Fibroblast of peridontal ligament (primary cell): ENCODE measurements at regions not wholly inside any gene's neighbourhood (a gene's known extent, or its start where the extent isn't known, plus 50 kb on each side); places are given as distances from the start of the nearest gene placed in this dataset.

Source experiments
- DNase-seq: peaks from one replicate; pipeline ENCODE4 v3.0.0-alpha.2; 2010; ENCODE audit errors: extremely low read depth

GRCh38 chr7:118022546-118022945, 149.3 kb upstream of the CTTNBP2 start:
- no peak for DNase-seq

DNA sequence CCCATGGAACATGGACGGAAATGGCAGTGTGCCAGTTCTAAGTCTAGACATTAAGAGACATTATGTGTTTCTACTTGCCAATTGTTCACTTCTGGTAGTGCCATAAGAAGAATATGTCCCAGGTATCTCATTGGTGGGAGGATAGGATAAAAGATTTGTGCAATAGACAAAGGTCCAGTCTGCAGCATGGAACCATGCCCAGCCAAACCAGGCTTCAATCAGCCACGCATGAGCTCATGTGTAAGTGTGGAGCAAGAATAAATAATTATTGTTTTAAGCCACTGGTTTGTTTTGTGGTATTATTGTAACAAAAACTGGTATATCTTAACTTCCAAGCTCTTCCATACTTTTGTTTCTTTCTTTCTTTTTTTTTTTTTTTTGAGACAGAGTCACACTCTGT, 153.6 kb upstream of the CTTNBP2 start:
- DNase-seq = no peak

- no peak for DNase-seq
Observed at GRCh38 chr7:118028226-118028625, 155.0 kb upstream of the CTTNBP2 start.

GRCh38 chr7:118029826-118030422, 154.0 kb upstream of the LSM8 start:
- no peak for DNase-seq

DNA sequence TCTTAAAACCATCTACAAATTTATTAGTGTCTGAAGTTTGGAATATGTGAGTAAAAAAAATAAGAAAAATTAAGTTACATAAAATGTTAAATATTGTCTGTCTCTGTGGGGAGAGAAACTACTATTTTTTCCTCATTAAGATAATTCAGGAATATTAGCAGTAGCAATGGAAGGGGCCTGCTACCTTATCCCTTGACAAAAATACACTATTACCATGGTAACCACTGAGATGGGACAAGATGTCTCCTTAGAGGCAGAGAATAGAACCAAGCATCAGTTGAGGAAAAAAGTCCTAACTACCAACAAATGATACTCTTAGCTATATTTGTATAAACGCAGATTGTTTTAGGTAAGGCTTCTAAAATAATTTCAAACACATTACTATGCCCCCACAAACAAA, 150.7 kb upstream of the LSM8 start:
- DNase-seq = no peak

- no peak for DNase-seq
Observed at GRCh38 chr7:118039963-118040489, 143.9 kb upstream of the LSM8 start.

DNA sequence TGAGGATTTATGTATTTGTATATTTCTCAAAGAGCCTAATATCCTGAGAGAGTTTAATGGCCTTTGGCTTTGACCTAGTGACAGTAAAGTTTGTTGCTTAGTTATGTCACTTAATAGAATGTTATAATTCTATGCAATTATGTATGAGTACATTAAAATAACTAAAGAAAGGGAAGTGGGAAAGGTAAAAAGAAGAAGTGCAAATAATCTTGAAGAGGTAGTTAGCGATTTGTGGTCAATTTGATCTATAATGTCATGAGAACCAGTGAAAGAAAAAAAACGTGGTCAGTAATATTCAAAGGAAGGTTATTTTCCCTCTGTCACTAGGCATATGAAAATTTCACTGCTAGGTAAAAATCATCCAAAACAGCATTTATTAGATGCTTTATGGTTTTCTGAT, 143.4 kb upstream of the LSM8 start:
- no peak for DNase-seq

GRCh38 chr7:118041251-118041878, 142.6 kb upstream of the LSM8 start:
- no peak for DNase-seq

DNA sequence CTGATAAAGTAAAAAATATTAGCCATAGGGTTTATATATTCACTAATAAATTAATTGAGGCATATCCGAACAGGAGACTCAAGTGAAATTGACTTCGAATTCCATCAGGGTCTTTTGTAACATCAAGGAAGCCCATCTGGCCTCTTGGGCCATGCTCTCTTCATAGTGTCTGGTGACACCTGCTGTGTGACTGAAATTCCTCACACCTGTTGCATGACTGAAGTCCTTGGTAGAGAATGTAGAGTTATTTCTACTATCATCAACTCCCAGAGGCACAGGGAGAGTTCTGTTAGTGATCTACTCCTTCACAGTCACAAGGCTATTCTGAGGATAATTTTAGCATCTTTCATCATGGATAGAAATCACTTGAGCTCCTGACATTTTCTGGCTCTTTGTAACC, 138.3 kb upstream of the LSM8 start:
- no peak for DNase-seq

GRCh38 chr7:118046086-118046485, 137.9 kb upstream of the LSM8 start:
- DNase-seq = no peak

- no peak for DNase-seq
Observed at GRCh38 chr7:118046801-118047200, 137.2 kb upstream of the LSM8 start.

DNA sequence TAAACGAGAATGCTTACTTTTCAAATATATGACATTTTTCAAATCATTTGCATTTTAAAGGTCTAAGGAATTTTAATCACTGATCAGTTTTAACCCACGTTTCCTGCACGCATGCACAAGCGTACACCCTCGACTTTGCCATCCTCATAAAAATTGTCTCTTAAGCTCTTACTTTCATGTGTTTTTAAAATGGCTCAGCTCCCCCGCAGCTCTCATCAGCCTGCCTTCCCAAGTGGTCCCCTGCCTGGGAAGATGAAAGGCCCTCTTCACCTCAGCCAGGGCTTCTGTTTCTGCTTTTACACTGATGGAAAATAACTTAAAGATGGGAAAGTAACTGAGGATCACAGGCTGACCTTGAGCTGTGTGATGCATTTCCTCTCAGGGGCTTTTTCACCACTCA, 131.6 kb upstream of the LSM8 start:
- DNase-seq = no peak

- DNase-seq = no peak
Observed at GRCh38 chr7:118053353-118053752, 130.6 kb upstream of the LSM8 start.

- no peak for DNase-seq
Observed at GRCh38 chr7:118054529-118054928, 129.4 kb upstream of the LSM8 start.

- no peak for DNase-seq
Observed at GRCh38 chr7:118055647-118056046, 128.3 kb upstream of the LSM8 start.

- no peak for DNase-seq
Observed at GRCh38 chr7:118057404-118057803, 126.6 kb upstream of the LSM8 start.

- DNase-seq = no peak
Observed at GRCh38 chr7:118059209-118059608, 124.8 kb upstream of the LSM8 start.

GRCh38 chr7:118060692-118061091, 123.3 kb upstream of the LSM8 start:
- DNase-seq = no peak

- no peak for DNase-seq
Observed at GRCh38 chr7:118061386-118061785, 122.6 kb upstream of the LSM8 start.

GRCh38 chr7:118072893-118073674, 110.9 kb upstream of the LSM8 start:
- DNase-seq = no peak

DNA sequence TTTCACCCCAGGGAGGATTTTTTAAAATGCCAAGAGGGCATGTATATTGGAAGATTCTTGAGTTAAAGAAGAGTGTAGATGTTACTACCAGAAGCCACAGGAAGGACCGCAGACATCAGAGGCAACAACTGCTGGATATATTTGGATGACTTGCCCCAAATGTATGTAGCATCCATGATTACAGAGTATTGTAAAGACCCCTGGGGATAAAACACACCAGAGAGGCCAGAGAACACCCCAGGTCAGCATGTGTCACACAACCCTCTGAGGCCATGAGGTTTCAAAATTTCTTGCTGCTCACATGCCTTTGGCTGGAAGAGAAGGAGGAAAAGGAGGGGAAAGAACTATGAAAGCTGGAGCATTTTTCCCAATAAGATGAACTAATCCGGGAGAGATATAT, 108.0 kb upstream of the LSM8 start:
- no peak for DNase-seq

DNA sequence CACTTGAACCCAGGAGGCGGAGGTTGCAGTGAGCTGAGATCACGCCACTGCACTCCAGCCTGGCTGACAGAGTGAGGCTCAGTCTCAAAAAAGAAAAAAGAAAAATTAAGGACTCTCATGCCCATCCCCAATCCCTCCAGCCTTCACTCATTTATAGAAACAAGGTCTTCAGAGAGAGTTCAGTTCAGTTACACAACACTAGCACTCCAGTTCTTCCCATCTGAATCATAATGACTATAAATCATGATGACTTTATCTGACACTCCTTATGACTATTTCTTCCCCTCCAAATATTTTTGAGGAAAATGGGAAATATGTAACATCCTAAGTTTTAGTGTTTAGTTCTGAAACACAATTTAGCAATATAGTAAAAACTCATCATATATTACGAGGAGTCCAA, 107.4 kb upstream of the LSM8 start:
- DNase-seq = no peak

- no peak for DNase-seq
Observed at GRCh38 chr7:118078015-118078414, 105.9 kb upstream of the LSM8 start.
